WTC11 (cell line): ENCODE measurements at regions not wholly inside any gene's neighbourhood (a gene's known extent, or its start where the extent isn't known, plus 50 kb on each side); places are given as distances from the start of the nearest gene placed in this dataset.
"Not testable (repeated sequence)": the region's sequence is repeated elsewhere in the genome, so short reads cannot be mapped to it uniquely, and the experiment has no call there.

Source experiments
- ATAC-seq: fragments of 200-7000 bp; cut with Tn5 transposase; 2 replicates; pipeline ENCODE4 v1.10.0; 2021; ENCODE audit warnings: mild to moderate bottlenecking, moderate library complexity
- CTCF ChIA-PET: fragments of 300-600 bp; sonication (Branson Sonifier 250); formaldehyde crosslinking; loops from one replicate; lab custom pipeline; 2021; ENCODE audit warnings: antibody characterized with exemption; lab: Charles Lee
- POLR2A ChIA-PET: fragments of 350-600 bp; sonication (Branson Sonifier 250); formaldehyde crosslinking; loops from one replicate; lab custom pipeline; 2021; ENCODE audit warnings: antibody characterized with exemption; lab: Charles Lee
- DNase-seq: peaks from one replicate; pipeline ENCODE4 v3.0.0; 2021; ENCODE audit warnings: low spot score
- H3K27ac Mint-ChIP-seq: 2 replicates; pipeline ENCODE4 v1.8.0; 2021; ENCODE audit warnings: mixed read lengths
- H3K27me3 Mint-ChIP-seq: 2 replicates; pipeline ENCODE4 v1.8.0; 2021; ENCODE audit warnings: low read depth, mild to moderate bottlenecking, moderate library complexity, mixed read lengths
- H3K36me3 Mint-ChIP-seq: 2 replicates; pipeline ENCODE4 v1.8.0; 2021; ENCODE audit warnings: mixed read lengths
- H3K4me1 Mint-ChIP-seq: 2 replicates; pipeline ENCODE4 v1.8.0; 2022; ENCODE audit warnings: mixed read lengths
- H3K4me3 Mint-ChIP-seq: 2 replicates; pipeline ENCODE4 v1.8.0; 2021; ENCODE audit warnings: mild to moderate bottlenecking, moderate library complexity, mixed read lengths
- H3K9me3 Mint-ChIP-seq: 2 replicates; pipeline ENCODE4 v1.8.0; 2021; ENCODE audit warnings: mixed read lengths
- ATF2 ChIP-seq: sonication (generic); formaldehyde crosslinking; IDR thresholded peaks from 2 replicates; pipeline ENCODE4 v1.8.1; 2022; ENCODE audit warnings: low read depth, missing genetic modification reagents, borderline replicate concordance
- CDX4 ChIP-seq: fragments of 250-450 bp; sonication (Bioruptor Pico); IDR thresholded peaks from 2 replicates; pipeline ENCODE4 v1.9.0; 2021; ENCODE audit warnings: moderate library complexity, mild to moderate bottlenecking, inconsistent platforms, borderline replicate concordance
- E2F4 ChIP-seq: sonication (generic); formaldehyde crosslinking; IDR thresholded peaks from 2 replicates; pipeline ENCODE4 v1.8.1; 2022; ENCODE audit warnings: low read depth, mild to moderate bottlenecking, moderate library complexity, missing genetic modification reagents, borderline replicate concordance
- FOXK1 ChIP-seq: sonication (generic); formaldehyde crosslinking; IDR thresholded peaks from 2 replicates; pipeline ENCODE4 v1.8.0; 2022; ENCODE audit warnings: mild to moderate bottlenecking, moderate library complexity, missing genetic modification reagents
- MAX ChIP-seq: sonication (generic); formaldehyde crosslinking; IDR thresholded peaks from 2 replicates; pipeline ENCODE4 v1.8.0; 2022; ENCODE audit warnings: mild to moderate bottlenecking, missing genetic modification reagents
- MLX ChIP-seq: sonication (generic); formaldehyde crosslinking; IDR thresholded peaks from 2 replicates; pipeline ENCODE4 v1.8.1; 2023; ENCODE audit warnings: mild to moderate bottlenecking, missing genetic modification reagents, moderate library complexity
- NR1H2 ChIP-seq: sonication (generic); formaldehyde crosslinking; IDR thresholded peaks from 2 replicates; pipeline ENCODE4 v1.9.0; 2021; ENCODE audit warnings: mild to moderate bottlenecking, moderate library complexity, missing genetic modification reagents
- NR2C2 ChIP-seq: sonication (generic); formaldehyde crosslinking; IDR thresholded peaks from 2 replicates; pipeline ENCODE4 v1.8.0; 2022; ENCODE audit warnings: mild to moderate bottlenecking, missing genetic modification reagents
- PRDM15 ChIP-seq: sonication (generic); formaldehyde crosslinking; IDR thresholded peaks from 2 replicates; pipeline ENCODE4 v1.8.0; 2022; ENCODE audit warnings: missing genetic modification reagents
- TCF7 ChIP-seq: sonication (generic); formaldehyde crosslinking; IDR thresholded peaks from 2 replicates; pipeline ENCODE4 v1.8.0; 2022; ENCODE audit warnings: mild to moderate bottlenecking, low read depth, missing genetic modification reagents, moderate library complexity
- TEAD1 ChIP-seq: sonication (generic); formaldehyde crosslinking; IDR thresholded peaks from 2 replicates; pipeline ENCODE4 v1.8.0; 2022; ENCODE audit warnings: mild to moderate bottlenecking, missing genetic modification reagents
- ZNF232 ChIP-seq: sonication (generic); formaldehyde crosslinking; IDR thresholded peaks from 2 replicates; pipeline ENCODE4 v1.8.0; 2022; ENCODE audit warnings: mild to moderate bottlenecking, missing genetic modification reagents
- ZNF281 ChIP-seq: sonication (generic); formaldehyde crosslinking; IDR thresholded peaks from 2 replicates; pipeline ENCODE4 v1.8.0; 2023; ENCODE audit warnings: mild to moderate bottlenecking, missing genetic modification reagents
- ZNF317 ChIP-seq: sonication (generic); formaldehyde crosslinking; IDR thresholded peaks from 2 replicates; pipeline ENCODE4 v1.8.1; 2023; ENCODE audit warnings: low read depth, mild to moderate bottlenecking, moderate library complexity, missing genetic modification reagents, borderline replicate concordance
- ZNF512 ChIP-seq: sonication (generic); formaldehyde crosslinking; IDR thresholded peaks from 2 replicates; pipeline ENCODE4 v1.8.1; 2022; ENCODE audit warnings: missing genetic modification reagents, borderline replicate concordance

- TF ChIP-seq ZNF281 (CRISPR knock-in tag) (no peak), E2F4 (CRISPR knock-in tag) (no peak), MAX (CRISPR knock-in tag) (no peak)
These were observed 701.8 kb upstream of the ADGRB3 start (continued) for GRCh38 chr6:67933278-67933677.

GRCh38 chr6:67922588-67922987, 712.5 kb upstream of the ADGRB3 start:
- H3K27ac Mint-ChIP-seq, H3K36me3 Mint-ChIP-seq, DNase-seq, H3K4me3 Mint-ChIP-seq, H3K4me1 Mint-ChIP-seq, ATAC-seq, H3K27me3 Mint-ChIP-seq, POLR2A ChIA-PET, CTCF ChIA-PET: not testable (repeated sequence)
- H3K9me3 Mint-ChIP-seq, result peaks cover 19% of the 10 kb centered on the region

- H3K36me3 Mint-ChIP-seq, H3K27ac Mint-ChIP-seq, CTCF ChIA-PET, DNase-seq, ATAC-seq, H3K4me3 Mint-ChIP-seq, H3K4me1 Mint-ChIP-seq, H3K27me3 Mint-ChIP-seq, POLR2A ChIA-PET: not testable (repeated sequence)
- peaks cover 19% of the 10 kb centered on the region for H3K9me3 Mint-ChIP-seq
These were observed 715.0 kb upstream of the ADGRB3 start for GRCh38 chr6:67920040-67920439.

GRCh38 chr6:67916399-67916798, 718.7 kb upstream of the ADGRB3 start:
- DNase-seq, result no peak
- TF ChIP-seq ZNF512 (no peak), FOXK1 (CRISPR knock-in tag) (no peak), NR2C2 (CRISPR knock-in tag) (no peak), CDX4 (CRISPR knock-in tag) (no peak), NR1H2 (CRISPR knock-in tag) (no peak), ZNF232 (CRISPR knock-in tag) (no peak), PRDM15 (CRISPR knock-in tag) (no peak), TEAD1 (CRISPR knock-in tag) (no peak), MLX (CRISPR knock-in tag) (no peak), ATF2 (CRISPR knock-in tag) (no peak), TCF7 (no peak), ZNF317 (CRISPR knock-in tag) (no peak)
- peaks cover 14% of the 10 kb centered on the region for H3K9me3 Mint-ChIP-seq
- no peak for ATAC-seq
- H3K36me3 Mint-ChIP-seq, result 0 out of 2 replicates have a peak, but pooled peaks cover 2% of the 10 kb centered on the region
- CTCF ChIA-PET, result no interaction called here
- POLR2A ChIA-PET, result no interaction called here
- H3K4me1 Mint-ChIP-seq, result no peaks in the 10 kb centered on the region
- no peak overlapping the region for H3K4me3 Mint-ChIP-seq
- no peak overlapping the region for H3K27ac Mint-ChIP-seq
- no peaks in the 10 kb centered on the region for H3K27me3 Mint-ChIP-seq
